AG04449 (cell line): ENCODE measurements at regions not wholly inside any gene's neighbourhood (a gene's known extent, or its start where the extent isn't known, plus 50 kb on each side); places are given as distances from the start of the nearest gene placed in this dataset.

Experiments
- CTCF ChIA-PET: fragments of 350-600 bp; formaldehyde crosslinking; extraction: SDS; loops from one replicate; lab custom pipeline; 2021; ENCODE audit warnings: antibody characterized with exemption; lab: Yijun Ruan, JAX
- POLR2A ChIA-PET: fragments of 400-600, 350-600 bp; formaldehyde crosslinking; extraction: SDS; loops from one replicate; lab custom pipeline; 2020; ENCODE audit warnings: antibody characterized with exemption, inconsistent platforms; lab: Yijun Ruan, JAX
- DNase-seq: peaks from one replicate; pipeline ENCODE4 v3.0.0-alpha.2; 2010; ENCODE audit warnings: low read depth, low spot score
- H3K4me3 ChIP-seq: 2 replicates; pipeline ENCODE4 v1.5.1; 2011; ENCODE audit warnings: low read depth, mild to moderate bottlenecking, control low read depth, low read length
- CTCF ChIP-seq: IDR thresholded peaks from one replicate; pipeline ENCODE4 v1.5.1; 2011; ENCODE audit warnings: mild to moderate bottlenecking, moderate library complexity, low read length, control low read depth, inconsistent platforms; ENCODE audit not compliant: insufficient read depth; ENCODE audit errors: missing control alignments

DNA sequence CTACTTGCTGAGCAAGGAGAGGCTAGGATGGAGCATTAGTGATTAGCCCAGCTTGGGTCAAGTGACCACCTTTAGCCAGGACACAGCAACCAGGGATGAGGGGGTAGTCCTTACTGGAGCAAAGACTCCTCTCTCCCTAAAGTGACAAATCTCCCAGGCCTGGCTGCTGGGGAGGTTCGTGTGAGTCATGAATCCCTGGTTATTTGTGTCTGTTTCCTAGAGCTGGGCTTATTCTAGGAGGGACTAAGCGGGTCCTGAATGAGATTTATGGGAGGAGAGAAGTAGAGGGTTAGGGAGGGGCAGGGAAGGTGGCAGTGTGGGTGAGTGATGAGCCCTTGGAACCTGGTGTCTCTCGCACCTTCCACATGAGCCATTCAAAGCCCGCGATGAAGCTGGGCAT lies 487.3 kb downstream of the TSHZ3 start:
- POLR2A ChIA-PET, result no interaction called here
- CTCF ChIA-PET, result no interaction called here
- no peak overlapping the region for H3K4me3 ChIP-seq
- no peak for DNase-seq
- TF ChIP-seq CTCF, result no peak

DNA sequence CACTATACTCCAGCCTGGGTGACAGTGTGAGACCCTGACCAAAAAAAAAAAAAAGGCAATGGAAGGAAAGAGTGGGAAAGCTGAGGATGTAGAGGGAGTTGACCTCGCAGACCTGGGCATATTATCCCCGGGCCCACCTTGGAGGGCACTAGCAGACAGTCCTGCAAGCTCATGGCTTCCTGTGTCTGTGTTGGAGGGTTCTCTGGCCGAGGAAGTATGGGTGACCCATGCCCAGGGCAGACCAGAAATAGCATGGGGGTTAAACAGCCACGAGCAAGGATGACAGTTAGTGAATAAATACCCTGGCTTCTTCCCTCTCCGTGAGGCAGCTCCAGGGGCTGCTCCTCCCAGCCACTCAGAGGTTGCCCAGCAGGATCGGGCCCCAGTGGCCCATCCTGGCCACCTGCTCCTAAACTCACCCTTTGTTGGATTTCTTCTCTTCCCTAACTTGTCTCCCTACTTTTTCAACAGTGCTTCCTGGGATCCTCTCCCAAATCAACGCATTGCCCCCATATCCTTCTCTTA lies 485.8 kb downstream of the ZNF536 start:
- no peak for TF ChIP-seq CTCF
- CTCF ChIA-PET, result no interaction called here
- POLR2A ChIA-PET, result no interaction called here
- no peak for DNase-seq
- H3K4me3 ChIP-seq, result no peak overlapping the region

DNA sequence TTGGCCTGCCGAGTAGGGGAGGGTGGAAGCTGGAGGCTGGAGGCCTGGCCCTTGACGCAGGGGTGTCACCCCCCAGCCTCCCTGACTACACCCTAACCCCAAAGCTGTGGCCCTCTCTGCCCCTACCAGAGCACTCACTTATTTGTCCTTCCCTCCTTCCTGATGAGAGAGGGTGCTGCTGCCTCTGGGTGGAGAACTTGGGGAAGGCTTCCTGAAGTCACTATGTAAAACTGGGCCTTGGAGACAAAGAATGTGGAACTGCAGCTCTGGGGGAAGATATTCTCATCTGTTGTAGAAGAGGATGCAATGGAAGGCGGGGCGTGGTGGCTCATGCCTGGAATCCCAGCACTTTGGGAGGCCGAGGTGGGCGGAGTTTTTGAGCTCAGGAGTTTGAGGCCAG lies 485.2 kb downstream of the ZNF536 start:
- TF ChIP-seq CTCF, result no peak
- DNase-seq, result no peak
- ChIA-PET POLR2A (no interaction called here), CTCF (no interaction called here)
- no peak overlapping the region for H3K4me3 ChIP-seq

DNA sequence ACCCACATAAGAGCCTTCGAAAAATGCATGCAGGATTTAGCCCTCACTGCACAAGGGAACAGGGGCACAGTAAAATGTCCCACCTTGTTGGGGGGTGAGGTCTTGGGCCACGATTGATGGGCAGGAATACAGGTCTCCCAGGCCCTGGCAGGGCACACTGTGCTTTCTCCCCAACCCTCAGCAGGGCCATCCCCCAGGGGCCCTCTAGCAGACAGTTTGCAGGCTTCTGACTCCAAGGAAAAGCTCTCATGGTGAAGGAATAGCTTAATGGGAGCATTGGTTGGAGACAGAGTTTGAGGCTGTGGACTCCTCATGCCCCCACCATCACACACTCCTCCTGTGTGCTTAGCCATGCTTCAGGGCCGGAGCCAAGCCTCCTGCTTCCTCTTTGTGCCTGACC lies 484.6 kb downstream of the ZNF536 start:
- no peak for DNase-seq
- CTCF ChIA-PET, result no interaction called here
- TF ChIP-seq CTCF, result no peak
- no peak overlapping the region for H3K4me3 ChIP-seq
- POLR2A ChIA-PET, result no interaction called here

- ChIA-PET POLR2A (no interaction called here), CTCF (no interaction called here)
- DNase-seq, result no peak
- TF ChIP-seq CTCF, result no peak
- no peak overlapping the region for H3K4me3 ChIP-seq
Measured at GRCh38 chr19:30856376-30856775, 484.2 kb downstream of the ZNF536 start.

GRCh38 chr19:30855442-30855841 lies 483.3 kb downstream of the ZNF536 start:
- TF ChIP-seq CTCF, result no peak
- CTCF ChIA-PET, result no interaction called here
- POLR2A ChIA-PET, result no interaction called here

DNA sequence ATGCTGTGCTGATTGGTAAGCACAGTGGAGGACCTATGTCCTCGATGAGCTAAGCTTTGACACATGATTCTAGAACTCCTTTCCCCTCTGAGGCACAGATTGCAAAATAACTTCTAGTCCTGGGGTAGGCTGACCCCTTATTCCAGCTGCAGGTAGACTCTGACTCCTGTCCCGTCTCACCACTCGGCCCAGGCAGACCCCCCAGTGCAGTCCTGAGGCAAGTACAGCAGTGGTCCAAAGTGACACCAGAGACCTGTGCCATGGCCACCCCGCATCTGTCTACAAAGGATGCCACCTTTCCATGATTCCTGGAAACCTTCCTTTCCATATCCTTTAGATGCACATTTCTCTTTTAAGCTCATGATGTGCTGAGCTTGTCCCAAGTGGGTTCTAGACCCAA lies 482.5 kb downstream of the ZNF536 start:
- POLR2A ChIA-PET, result no interaction called here
- H3K4me3 ChIP-seq, result no peak overlapping the region
- TF ChIP-seq CTCF, result no peak
- no peak for DNase-seq
- CTCF ChIA-PET, result no interaction called here

More at GRCh38 chr19:30855442-30855841, 483.3 kb downstream of the ZNF536 start:
- no peak overlapping the region for H3K4me3 ChIP-seq
- DNase-seq, result no peak
